H1 (cell line): ENCODE measurements at regions not wholly inside any gene's neighbourhood (a gene's known extent, or its start where the extent isn't known, plus 50 kb on each side); places are given as distances from the start of the nearest gene placed in this dataset.

Experiments used
- ATF2 ChIP-seq: IDR thresholded peaks from 2 replicates; pipeline ENCODE4 v1.6.1; 2012; ENCODE audit warnings: low read length, inconsistent platforms
- CHD2 ChIP-seq: IDR thresholded peaks from 2 replicates; pipeline ENCODE4 v1.6.1; 2012; ENCODE audit warnings: low read length, improper control_type of control experiment
- CTCF ChIP-seq, 3 experiments: IDR thresholded peaks; 1 replicate in 2 of 3; 2 replicates in 1 of 3; pipeline versions ENCODE4 v1.5.1 to v1.6.1; 2011; ENCODE audit warnings: low read length in 3 of 3, mild to moderate bottlenecking in 3 of 3, inconsistent platforms in 2 of 3, low read depth in 1 of 3, moderate library complexity in 1 of 3; ENCODE audit not compliant: insufficient read depth in 1 of 3; ENCODE audit errors: control extremely low read depth in 1 of 3
- EZH2 ChIP-seq: fragments of 200-600 bp; sonication (generic); IDR thresholded peaks from 2 replicates; pipeline ENCODE4 v1.7.1; 2012; ENCODE audit warnings: low read depth, mild to moderate bottlenecking, moderate library complexity, low read length, inconsistent platforms; ENCODE audit not compliant: severe bottlenecking
- POLR2A ChIP-seq, 2 experiments: IDR thresholded peaks; 1 replicate in 1 of 2; 2 replicates in 1 of 2; pipeline ENCODE4 v1.6.1; 2011; ENCODE audit warnings: low read depth in 2 of 2, low read length in 2 of 2, mild to moderate bottlenecking in 2 of 2; ENCODE audit errors: control extremely low read depth in 1 of 2
- POLR2AphosphoS5 ChIP-seq: IDR thresholded peaks from 2 replicates; pipeline ENCODE4 v1.6.1; 2011; ENCODE audit warnings: low read depth, low read length
- SP1 ChIP-seq: IDR thresholded peaks from 2 replicates; pipeline ENCODE4 v1.6.1; 2011; ENCODE audit warnings: low read depth, low read length
- TAF1 ChIP-seq: IDR thresholded peaks from 2 replicates; pipeline ENCODE4 v1.6.1; 2011; ENCODE audit warnings: mild to moderate bottlenecking, low read depth, low read length
- TEAD4 ChIP-seq: IDR thresholded peaks from 2 replicates; pipeline ENCODE4 v1.6.1; 2012; ENCODE audit warnings: low read depth, low read length, inconsistent platforms, mixed read lengths
- YY1 ChIP-seq: IDR thresholded peaks from 2 replicates; pipeline ENCODE4 v1.6.1; 2011; ENCODE audit warnings: low read depth, mild to moderate bottlenecking, low read length

DNA sequence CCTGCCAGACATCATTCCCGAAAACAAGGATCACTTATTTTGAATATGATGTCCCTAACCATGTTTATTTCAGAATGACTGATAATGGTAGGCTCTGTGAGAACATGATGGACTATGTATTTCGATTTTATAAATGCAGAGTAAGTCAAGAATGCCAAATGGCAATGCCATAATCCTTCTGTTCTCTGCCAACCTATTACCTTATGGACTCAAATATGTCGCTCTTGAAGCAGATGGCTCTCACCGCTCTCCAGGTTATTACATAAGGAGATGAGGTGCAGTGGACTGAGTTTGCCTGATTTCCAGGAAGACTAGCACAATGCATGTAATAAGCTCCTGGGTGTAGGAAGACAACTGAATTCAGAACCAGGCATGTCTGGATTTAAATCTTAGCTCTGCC, 227.2 kb downstream of the BTG1 start:
- TF ChIP-seq SP1 (no peak), EZH2 (no peak), CHD2 (no peak), ATF2 (no peak), TAF1 (no peak), CTCF (IDR thresholded peaks at IDR 0.05; ENCODE audit: control extremely low read depth in 1 of 3, insufficient read depth in 1 of 3, low read depth in 1 of 3, low read length in 3 of 3) (no peak), YY1 (no peak), TEAD4 (no peak), POLR2A (IDR thresholded peaks at IDR 0.05; ENCODE audit: control extremely low read depth in 1 of 2, low read depth in 2 of 2, low read length in 2 of 2) (no peak), POLR2AphosphoS5 (no peak)
